IPS DF 4.7 (cell line): ENCODE measurements at regions not wholly inside any gene's neighbourhood (a gene's known extent, or its start where the extent isn't known, plus 50 kb on each side); places are given as distances from the start of the nearest gene placed in this dataset.
A peak's percentile ranks its signal among the peaks of the same experiment; 100 is the strongest.
"Not testable (repeated sequence)": the region's sequence is repeated elsewhere in the genome, so short reads cannot be mapped to it uniquely, and the experiment has no call there.

Experiments used
- DNase-seq: peaks from one replicate; pipeline ENCODE4 v3.0.0-alpha.2; 2013; ENCODE audit warnings: low spot score; ENCODE audit errors: extremely low read depth

GRCh38 chr10:120110196-120110595 is 217.7 kb downstream of the SEC23IP start:
- no peak for DNase-seq

DNA sequence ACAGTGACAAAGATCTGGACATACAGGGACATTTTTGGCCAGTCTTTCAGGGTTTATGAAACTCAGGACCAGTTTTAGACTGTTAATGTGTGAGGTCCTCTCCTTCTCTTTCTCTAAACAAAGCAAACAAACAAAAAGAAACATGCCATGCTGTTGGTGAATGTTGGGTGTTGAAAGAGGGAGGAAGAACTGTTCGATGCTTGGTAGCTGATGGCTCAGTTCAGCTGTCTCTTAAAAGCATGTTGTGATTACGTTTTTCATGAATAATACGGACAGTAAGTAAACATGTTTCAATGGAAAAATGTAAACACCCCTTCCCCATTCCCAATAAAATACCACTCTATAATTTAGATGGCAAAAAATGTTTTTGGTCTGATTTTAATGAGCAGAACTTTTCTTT is 219.1 kb downstream of the SEC23IP start:
- no peak for DNase-seq

GRCh38 chr10:120112809-120113208 is 220.3 kb downstream of the SEC23IP start:
- DNase-seq, result no peak

DNA sequence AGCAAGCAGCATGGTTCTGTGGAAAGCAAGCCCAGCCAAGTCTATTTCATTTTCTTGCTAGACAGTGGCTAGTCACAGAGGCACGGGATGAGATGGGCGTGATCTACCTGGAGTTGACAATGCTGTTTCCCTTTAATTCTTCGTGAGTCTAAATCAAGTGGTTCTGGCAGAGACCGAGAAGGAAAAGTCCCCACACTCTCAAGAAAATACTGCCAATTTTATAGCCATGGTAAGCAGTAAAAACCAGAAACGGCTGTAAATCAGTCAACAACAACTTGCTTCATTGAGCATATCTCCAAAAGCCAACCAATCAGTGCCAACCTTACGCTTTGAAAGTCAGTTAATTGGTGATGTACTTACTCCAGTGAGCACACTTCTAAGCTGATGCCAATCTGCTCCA is 223.4 kb downstream of the SEC23IP start:
- no peak for DNase-seq

DNA sequence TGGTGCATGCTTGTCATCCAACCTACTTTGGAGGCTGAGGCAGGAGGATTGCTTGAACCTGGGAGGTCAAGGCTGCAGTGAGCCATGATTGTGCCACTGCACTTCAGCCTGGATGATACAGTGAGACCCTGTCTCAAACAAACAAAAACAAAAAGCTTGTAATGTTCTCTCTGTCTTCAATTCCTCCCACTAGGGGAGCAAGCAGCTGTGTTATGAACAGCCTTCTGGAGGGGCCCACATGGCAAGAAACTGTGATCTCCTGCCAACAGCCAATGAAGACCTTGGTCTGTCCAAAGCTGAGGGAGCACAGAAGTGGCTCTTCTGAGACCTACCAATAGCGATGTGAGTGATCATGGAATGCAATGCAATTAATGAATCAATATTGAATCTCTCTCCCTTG is 229.2 kb downstream of the SEC23IP start:
- no peak for DNase-seq

- peak; percentile 44 for DNase-seq
Measured at GRCh38 chr10:120131183-120131582, 238.7 kb downstream of the SEC23IP start.

- DNase-seq, result no peak
Measured at GRCh38 chr10:120132811-120133210, 240.3 kb downstream of the SEC23IP start.

GRCh38 chr10:120138689-120139088 is 246.2 kb downstream of the SEC23IP start:
- no peak for DNase-seq

- no peak for DNase-seq
Measured at GRCh38 chr10:120145107-120145506, 252.6 kb downstream of the SEC23IP start.

DNA sequence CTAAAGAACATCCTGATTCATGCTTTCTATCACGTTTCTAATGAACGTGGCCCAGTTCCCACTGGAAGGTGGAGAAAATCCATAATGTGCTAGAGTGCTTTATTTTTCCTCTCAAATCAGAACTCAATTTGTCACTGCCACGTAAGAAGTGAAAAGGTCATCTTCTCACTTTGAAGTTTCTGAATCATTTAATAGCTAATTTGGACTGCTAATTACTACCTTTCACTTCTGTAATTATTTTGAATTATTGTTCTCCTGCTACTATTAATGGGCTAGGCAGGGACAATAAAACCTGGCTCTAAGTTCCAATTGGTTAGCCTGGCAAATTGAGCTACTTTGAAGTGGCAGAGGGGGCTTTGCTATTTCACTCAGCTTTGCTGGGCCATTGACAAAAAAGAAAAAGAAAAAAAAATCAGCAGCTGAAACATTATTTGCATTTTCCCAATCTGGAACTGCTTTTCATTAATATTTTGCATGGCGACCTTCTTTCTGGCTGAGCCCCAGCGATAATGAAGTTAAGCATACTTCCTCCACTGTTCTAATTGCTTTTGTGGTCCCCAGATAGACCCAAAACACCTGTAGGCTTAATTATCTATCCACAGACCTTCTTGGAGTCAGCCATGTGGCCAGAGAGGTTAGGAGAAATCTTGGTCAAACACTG is 264.2 kb downstream of the SEC23IP start:
- no peak for DNase-seq

- no peak for DNase-seq
Measured at GRCh38 chr10:120161111-120161510, 268.6 kb downstream of the SEC23IP start.

DNA sequence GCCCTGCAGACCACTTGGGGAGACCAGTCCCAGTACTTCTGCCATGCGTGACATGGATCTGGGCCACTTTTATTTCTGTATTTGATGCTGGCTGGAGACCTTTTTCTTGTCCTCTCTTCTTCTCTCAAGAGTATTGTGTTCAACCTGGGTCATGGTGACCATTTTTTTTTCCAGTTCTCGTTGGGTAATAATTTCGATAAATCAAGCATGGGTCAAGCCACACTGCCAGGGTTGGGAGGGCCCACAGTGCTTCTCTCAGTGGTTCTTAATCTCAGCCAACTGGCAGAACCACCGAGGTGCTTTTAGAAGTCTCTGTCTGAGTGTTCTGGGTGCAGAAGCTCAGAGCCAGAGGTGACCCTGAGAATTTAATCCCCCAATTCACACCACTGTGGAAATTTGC is 269.9 kb downstream of the SEC23IP start:
- DNase-seq, result no peak

DNA sequence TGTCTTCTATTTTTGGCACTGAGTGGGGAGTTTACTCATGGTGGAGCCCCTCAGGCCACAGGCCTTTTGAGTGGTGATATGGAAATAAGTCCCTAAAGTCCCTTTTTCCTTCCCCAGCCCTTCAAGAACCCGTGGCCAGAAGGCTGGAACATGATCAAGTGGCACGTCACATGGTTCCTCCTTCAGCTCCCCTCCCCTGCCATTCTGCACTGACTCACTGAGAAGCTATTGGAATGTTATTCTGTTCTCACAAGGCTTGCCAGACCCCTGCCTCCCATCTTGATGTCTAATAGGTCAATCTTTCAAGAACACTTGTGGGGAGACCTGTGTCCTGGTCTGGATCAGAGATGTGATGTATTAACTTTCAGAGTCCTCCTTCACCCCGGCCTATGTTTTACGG is 279.8 kb downstream of the SEC23IP start:
- no peak for DNase-seq

GRCh38 chr10:120174491-120174890 is 282.0 kb downstream of the SEC23IP start:
- DNase-seq, result no peak

- DNase-seq, result no peak
Measured at GRCh38 chr10:120177330-120177729, 279.7 kb upstream of the PLPP4 start.

- no peak for DNase-seq
Measured at GRCh38 chr10:120180160-120180559, 276.9 kb upstream of the PLPP4 start.

DNA sequence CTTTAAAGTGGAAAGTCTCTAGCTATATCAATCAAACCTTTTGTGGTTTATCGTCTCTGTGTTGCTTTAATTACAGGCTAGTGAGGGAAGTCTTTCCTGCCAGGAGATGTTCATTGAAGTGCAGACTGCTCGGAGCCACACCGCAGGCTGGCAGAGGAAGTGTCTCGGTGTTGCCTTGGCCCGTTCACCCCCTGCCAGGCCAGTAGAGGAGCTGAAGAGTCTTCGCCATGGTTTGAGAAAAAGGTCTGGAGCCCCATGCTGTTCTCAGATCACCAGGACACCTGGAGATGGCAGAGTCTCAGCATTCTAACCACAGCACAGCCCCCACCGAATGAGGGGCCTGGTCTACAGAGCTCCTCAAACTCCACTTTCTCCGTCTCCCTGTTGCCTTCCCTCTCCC is 275.9 kb upstream of the PLPP4 start:
- no peak for DNase-seq

DNA sequence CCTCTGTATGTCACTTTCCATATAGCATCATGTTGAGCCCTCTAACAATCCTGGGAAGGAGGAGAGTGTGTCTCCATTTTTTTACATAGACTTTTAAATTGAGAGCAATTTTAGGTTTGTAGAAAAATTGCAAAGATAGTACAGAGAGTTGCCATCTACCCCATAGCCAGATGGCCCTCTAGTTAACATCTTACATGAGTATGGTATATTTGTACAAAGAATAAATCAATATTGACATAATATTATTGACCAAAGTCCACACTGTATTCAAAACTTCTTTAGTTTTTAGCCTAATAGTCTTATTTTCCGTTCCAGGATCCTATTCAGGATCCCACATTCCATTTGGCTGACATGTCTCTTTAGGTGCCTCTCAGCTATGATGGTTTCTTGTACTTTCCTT is 274.6 kb upstream of the PLPP4 start:
- DNase-seq, result no peak

DNA sequence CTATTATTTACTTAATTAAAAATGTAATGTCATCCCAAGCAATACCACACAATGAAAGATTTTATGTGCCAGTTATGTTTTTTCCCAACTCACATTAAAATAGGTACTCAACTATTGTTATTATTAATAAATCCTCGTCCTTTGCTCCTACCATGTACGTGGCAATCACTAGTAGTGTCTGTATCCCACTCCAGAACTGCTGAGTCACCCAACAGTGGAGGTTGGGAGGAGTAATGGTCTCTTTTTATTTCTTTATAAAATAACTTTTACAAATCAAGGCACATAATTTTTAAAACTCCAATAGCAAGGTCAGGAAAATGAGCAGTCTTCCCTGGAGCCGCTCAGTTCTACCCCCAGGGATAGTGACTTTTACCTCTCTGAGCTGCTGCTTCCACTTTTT is 273.5 kb upstream of the PLPP4 start:
- DNase-seq, result no peak

DNA sequence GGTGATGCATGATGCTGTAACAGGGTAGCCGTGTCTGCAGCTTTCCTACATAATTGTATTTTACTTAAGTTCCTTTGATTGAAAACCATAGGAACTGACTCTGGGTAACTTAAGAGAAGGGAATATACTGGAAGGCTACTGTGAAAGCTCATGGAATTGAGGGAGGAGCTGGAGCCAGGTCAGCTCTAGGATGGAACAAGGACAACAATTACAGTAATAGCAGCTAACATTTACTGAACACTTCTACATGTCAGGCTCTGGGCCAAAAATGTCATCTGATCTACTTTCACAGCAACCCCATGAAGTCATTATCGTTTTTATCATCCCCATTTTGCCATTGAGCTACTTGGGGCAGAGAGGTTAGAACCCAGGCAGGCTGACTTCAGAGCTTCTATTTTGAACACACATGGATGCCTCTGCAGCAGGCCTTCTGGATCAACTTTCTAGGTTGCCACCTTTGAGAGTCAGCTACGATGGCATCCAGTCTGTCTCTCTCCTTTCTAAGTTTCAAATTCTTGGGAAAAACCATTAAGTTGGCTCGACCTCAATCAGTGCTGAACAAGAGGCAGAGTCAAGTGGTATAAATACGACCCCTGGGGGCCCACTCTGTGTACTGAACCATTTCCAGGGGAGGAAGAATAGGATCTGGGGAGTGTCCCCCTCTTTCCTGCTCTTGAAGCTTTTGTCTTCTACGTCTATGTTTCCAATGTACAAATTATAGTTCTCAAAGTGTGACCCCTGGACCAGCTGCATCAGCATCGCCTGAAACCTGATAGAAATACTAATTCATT is 272.3 kb upstream of the PLPP4 start:
- no peak for DNase-seq

DNA sequence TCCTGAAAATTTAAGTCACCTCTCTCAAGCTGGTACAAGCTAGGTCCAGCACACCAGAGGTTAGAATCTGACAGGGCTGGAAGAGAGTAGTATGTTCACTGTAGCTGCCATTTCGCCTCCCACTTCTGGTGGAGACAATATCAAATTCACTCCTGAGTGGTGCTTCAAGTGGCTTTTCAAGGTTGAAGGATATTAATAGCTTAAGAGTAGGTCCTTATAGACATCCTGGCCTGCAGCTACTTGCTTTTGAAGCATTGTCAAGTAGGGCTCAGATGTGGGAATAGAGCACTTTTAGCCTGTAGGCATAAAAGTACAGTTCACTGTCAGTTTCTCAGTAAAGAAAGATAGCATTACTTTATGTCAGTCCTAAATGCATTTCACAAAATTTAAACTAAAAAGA is 270.5 kb upstream of the PLPP4 start:
- no peak for DNase-seq

GRCh38 chr10:120187168-120187567 is 269.9 kb upstream of the PLPP4 start:
- not testable (repeated sequence) for DNase-seq

DNA sequence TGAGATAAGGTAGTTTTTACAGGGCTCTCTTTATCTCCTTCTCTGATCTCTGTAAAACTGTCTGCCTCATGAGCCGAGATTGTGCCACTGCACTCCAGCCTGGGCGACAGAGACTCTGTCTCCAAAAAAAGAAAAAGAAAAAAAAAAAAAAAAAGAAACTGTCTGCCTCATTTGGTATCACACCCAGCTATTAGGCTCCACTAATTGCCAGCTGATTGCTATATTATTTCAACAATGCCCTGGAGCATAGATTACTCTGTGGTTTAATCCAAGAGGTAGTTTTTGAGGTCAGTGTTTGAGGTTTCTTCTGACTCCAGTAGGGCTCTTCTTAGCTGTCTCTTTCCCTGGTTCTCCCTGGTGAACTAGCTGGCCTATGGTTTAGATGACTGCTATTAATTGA is 268.1 kb upstream of the PLPP4 start:
- DNase-seq, result no peak
